ENCODE measurements at regions not wholly inside any gene's neighbourhood (a gene's known extent, or its start where the extent isn't known, plus 50 kb on each side); places are given as distances from the start of the nearest gene placed in this dataset.

- DNase-seq = no peak
- H3K36me3 ChIP-seq = no peaks in the 10 kb centered on the region
- no peaks in the 10 kb centered on the region for H3K9me3 ChIP-seq
- no peak for TF ChIP-seq CTCF (IDR thresholded peaks at IDR 0.05; ENCODE audit: low read depth, low read length)
- H3K27me3 ChIP-seq = no peaks in the 10 kb centered on the region; the same call in 1 of the 2 replicates
- no peak overlapping the region for H3K4me3 ChIP-seq (ENCODE audit: low read depth, low read length)
- H3K4me1 ChIP-seq = no peaks in the 10 kb centered on the region
Measured at GRCh38 chr7:17677408-17677807, 262.9 kb downstream of the SNX13 start.

GRCh38 chr7:17678896-17679295 lies 261.4 kb downstream of the SNX13 start:
- no peaks in the 10 kb centered on the region for H3K36me3 ChIP-seq
- TF ChIP-seq CTCF (IDR thresholded peaks at IDR 0.05; ENCODE audit: low read depth, low read length) = no peak
- H3K4me3 ChIP-seq (ENCODE audit: low read depth, low read length) = no peak overlapping the region
- no peaks in the 10 kb centered on the region for H3K9me3 ChIP-seq
- DNase-seq = no peak
- H3K4me1 ChIP-seq = no peaks in the 10 kb centered on the region
- H3K27me3 ChIP-seq = no peaks in the 10 kb centered on the region; the same call in 1 of the 2 replicates

GRCh38 chr7:17679458-17679857 lies 260.8 kb downstream of the SNX13 start:
- Histone ChIP-seq H3K9me3 (no peaks in the 10 kb centered on the region), H3K4me1 (no peaks in the 10 kb centered on the region), H3K27me3 (no peaks in the 10 kb centered on the region; the same call in 1 of the 2 replicates), H3K4me3 (ENCODE audit: low read depth, low read length) (no peak overlapping the region), H3K36me3 (no peaks in the 10 kb centered on the region)
- DNase-seq = no peak
- no peak for TF ChIP-seq CTCF (IDR thresholded peaks at IDR 0.05; ENCODE audit: low read depth, low read length)

- Histone ChIP-seq H3K4me1 (no peaks in the 10 kb centered on the region), H3K27me3 (no peaks in the 10 kb centered on the region; the same call in 1 of the 2 replicates), H3K4me3 (ENCODE audit: low read depth, low read length) (no peak overlapping the region), H3K36me3 (no peaks in the 10 kb centered on the region), H3K9me3 (no peaks in the 10 kb centered on the region)
- TF ChIP-seq CTCF (IDR thresholded peaks at IDR 0.05; ENCODE audit: low read depth, low read length) = no peak
- no peak for DNase-seq
Measured at GRCh38 chr7:17680026-17680425, 260.3 kb downstream of the SNX13 start.

GRCh38 chr7:17680943-17681351 lies 259.3 kb downstream of the SNX13 start:
- H3K27me3 ChIP-seq = no peaks in the 10 kb centered on the region; the same call in 1 of the 2 replicates
- TF ChIP-seq CTCF (IDR thresholded peaks at IDR 0.05; ENCODE audit: low read depth, low read length) = peak; percentile 40
- no peak for DNase-seq

GRCh38 chr7:17681965-17682364 lies 258.3 kb downstream of the SNX13 start:
- no peaks in the 10 kb centered on the region for H3K4me1 ChIP-seq
- no peak for DNase-seq

More at GRCh38 chr7:17680943-17681351, 259.3 kb downstream of the SNX13 start:
- Histone ChIP-seq H3K4me3 (ENCODE audit: low read depth, low read length) (no peak overlapping the region), H3K4me1 (no peaks in the 10 kb centered on the region), H3K36me3 (no peaks in the 10 kb centered on the region), H3K9me3 (no peaks in the 10 kb centered on the region)

More at GRCh38 chr7:17681965-17682364, 258.3 kb downstream of the SNX13 start:
- TF ChIP-seq CTCF (IDR thresholded peaks at IDR 0.05; ENCODE audit: low read depth, low read length) = no peak
- no peaks in the 10 kb centered on the region for H3K9me3 ChIP-seq
- H3K4me3 ChIP-seq (ENCODE audit: low read depth, low read length) = no peak overlapping the region
- no peaks in the 10 kb centered on the region; the same call in 1 of the 2 replicates for H3K27me3 ChIP-seq
- H3K36me3 ChIP-seq = no peaks in the 10 kb centered on the region
